ENCODE measurements at regions not wholly inside any gene's neighbourhood (a gene's known extent, or its start where the extent isn't known, plus 50 kb on each side); places are given as distances from the start of the nearest gene placed in this dataset.

- no peak overlapping the region for H3K4me3 ChIP-seq (replicated peaks in 1 of 2; ENCODE audit: low read depth in 1 of 2, low read length in 2 of 2)
- no peaks in the 10 kb centered on the region for H3K27me3 ChIP-seq (ENCODE audit: insufficient read depth, low read length)
- no peak overlapping the region for H3K27ac ChIP-seq (ENCODE audit: low read depth, low read length)
- no peak overlapping the region for H3K4me2 ChIP-seq (ENCODE audit: low read length)
- H2AFZ ChIP-seq (ENCODE audit: low read depth, low read length, poor library complexity, severe bottlenecking), result no peak overlapping the region
- H3K36me3 ChIP-seq (ENCODE audit: control insufficient read depth in 1 of 2, insufficient read depth in 2 of 2, low read length in 2 of 2), result no peaks in the 10 kb centered on the region
- no peaks in the 10 kb centered on the region for H3K9me2 ChIP-seq (ENCODE audit: insufficient read depth)
- H4K20me1 ChIP-seq (ENCODE audit: insufficient read depth), result no peaks in the 10 kb centered on the region
- POLR2A ChIA-PET, result no interaction called here
- TF ChIP-seq YY1 (IDR thresholded peaks at IDR 0.05; ENCODE audit: extremely low read depth, insufficient replicate concordance, low read depth, low read length), result no peak
- TF ChIP-seq FOSL1 (IDR thresholded peaks at IDR 0.05; ENCODE audit: low read depth), result no peak
- RAD21 ChIA-PET (ENCODE audit: low non-redundant PET in 1 of 2, low total read pairs in 2 of 2, uncharacterized antibody in 2 of 2, unreplicated experiment in 2 of 2), result no interaction called here
- ATAC-seq (no peak), DNase-seq (ENCODE audit: low read depth, low spot score) (no peak)
- no peak overlapping the region for H3K9ac ChIP-seq (ENCODE audit: low read length)
- no peaks in the 10 kb centered on the region for H3K4me1 ChIP-seq (ENCODE audit: control insufficient read depth in 1 of 2, insufficient read depth in 2 of 2, low read length in 2 of 2)
- no peaks in the 10 kb centered on the region for H3K9me3 ChIP-seq (ENCODE audit: control insufficient read depth in 1 of 2, insufficient read depth in 1 of 2, low read depth in 1 of 2, low read length in 2 of 2)
- H3K79me2 ChIP-seq (ENCODE audit: insufficient read depth, low read length), result no peaks in the 10 kb centered on the region
- CTCF ChIA-PET, result no interaction called here
- intact Hi-C loops (cut with micrococcal nuclease), result no loop called here
- no TSS peak for BruUV-seq (replicated peaks)
Observed at GRCh38 chr11:70498171-70498571, 99.8 kb downstream of the CTTN start.

GRCh38 chr11:70498976-70499801 is 100.9 kb downstream of the CTTN start:
- no peaks in the 10 kb centered on the region for H3K36me3 ChIP-seq (ENCODE audit: control insufficient read depth in 1 of 2, insufficient read depth in 2 of 2, low read length in 2 of 2)
- H3K27me3 ChIP-seq (ENCODE audit: insufficient read depth, low read length), result no peaks in the 10 kb centered on the region
- no peak overlapping the region for H2AFZ ChIP-seq (ENCODE audit: low read depth, low read length, poor library complexity, severe bottlenecking)
- ChIA-PET POLR2A (no interaction called here), CTCF (no interaction called here), RAD21 (ENCODE audit: low non-redundant PET in 1 of 2, low total read pairs in 2 of 2, uncharacterized antibody in 2 of 2, unreplicated experiment in 2 of 2) (no interaction called here)
- H3K4me1 ChIP-seq (ENCODE audit: control insufficient read depth in 1 of 2, insufficient read depth in 2 of 2, low read length in 2 of 2), result no peaks in the 10 kb centered on the region
- BruUV-seq (replicated peaks), result no TSS peak
- ATAC-seq, result no peak
- no peak overlapping the region for H3K9ac ChIP-seq (ENCODE audit: low read length)
- intact Hi-C loops (cut with micrococcal nuclease), result no loop called here
- no peaks in the 10 kb centered on the region for H3K9me2 ChIP-seq (ENCODE audit: insufficient read depth)
- no peaks in the 10 kb centered on the region for H3K79me2 ChIP-seq (ENCODE audit: insufficient read depth, low read length)
- no peaks in the 10 kb centered on the region for H4K20me1 ChIP-seq (ENCODE audit: insufficient read depth)
- TF ChIP-seq SIN3A (IDR thresholded peaks at IDR 0.05; ENCODE audit: low read depth) (no peak), FOSL1 (IDR thresholded peaks at IDR 0.05; ENCODE audit: low read depth) (no peak), SP1 (IDR thresholded peaks at IDR 0.05; ENCODE audit: low read depth) (no peak), ZBTB33 (IDR thresholded peaks at IDR 0.05; ENCODE audit: extremely low read depth, insufficient replicate concordance, low read length) (no peak), MAX (IDR thresholded peaks at IDR 0.05) (no peak), TCF7L2 (IDR thresholded peaks at IDR 0.05; ENCODE audit: borderline replicate concordance, extremely low read depth, insufficient read depth, insufficient read length) (no peak), POLR2A (IDR thresholded peaks at IDR 0.05; ENCODE audit: borderline replicate concordance, extremely low read depth, insufficient read depth, insufficient read length) (no peak), ZNF274 (IDR thresholded peaks at IDR 0.05; ENCODE audit: low read depth, low read length) (no peak), POLR2AphosphoS5 (IDR thresholded peaks at IDR 0.05; ENCODE audit: low read depth, low read length) (no peak), EZH2phosphoT487 (IDR thresholded peaks at IDR 0.05; ENCODE audit: borderline replicate concordance) (no peak), ELF1 (IDR thresholded peaks at IDR 0.05; ENCODE audit: borderline replicate concordance, low read depth) (no peak), CBX3 (IDR thresholded peaks at IDR 0.05; ENCODE audit: low read depth) (no peak), EZH2 (IDR thresholded peaks at IDR 0.05) (no peak), ATF3 (IDR thresholded peaks at IDR 0.05) (no peak)
- no peak overlapping the region for H3K27ac ChIP-seq (ENCODE audit: low read depth, low read length)
- H3K4me3 ChIP-seq (replicated peaks in 1 of 2; ENCODE audit: low read depth in 1 of 2, low read length in 2 of 2), result no peak overlapping the region
- no peak for DNase-seq (ENCODE audit: low read depth, low spot score)
- H3K4me2 ChIP-seq (ENCODE audit: low read length), result no peak overlapping the region
- no peaks in the 10 kb centered on the region for H3K9me3 ChIP-seq (ENCODE audit: control insufficient read depth in 1 of 2, insufficient read depth in 1 of 2, low read depth in 1 of 2, low read length in 2 of 2)
